GM12891 (cell line): ENCODE measurements at regions not wholly inside any gene's neighbourhood (a gene's known extent, or its start where the extent isn't known, plus 50 kb on each side); places are given as distances from the start of the nearest gene placed in this dataset.

ENCODE experiments used
- DNase-seq: peaks from one replicate; pipeline ENCODE4 v3.0.0; 2011; ENCODE audit warnings: low spot score; ENCODE audit not compliant: insufficient read length
- FAIRE-seq: peaks from 2 replicates; lab custom pipeline; 2011; peaks lifted over from hg19 to GRCh38; lab: Jason Lieb, UNC
- PAX5 ChIP-seq: IDR thresholded peaks from 2 replicates; pipeline ENCODE4 v1.6.1; 2011; ENCODE audit warnings: low read length, moderate library complexity, mild to moderate bottlenecking; ENCODE audit not compliant: insufficient read depth, severe bottlenecking
- POLR2A ChIP-seq: IDR thresholded peaks from 2 replicates; pipeline ENCODE4 v1.6.1; 2011; ENCODE audit warnings: low read depth, low read length, control low read depth
- POLR2AphosphoS5 ChIP-seq: IDR thresholded peaks from 2 replicates; pipeline ENCODE4 v1.6.1; 2011; ENCODE audit warnings: low read depth, low read length, control low read depth
- POU2F2 ChIP-seq: IDR thresholded peaks from 2 replicates; pipeline ENCODE4 v1.6.1; 2011; ENCODE audit warnings: low read depth, mild to moderate bottlenecking, control low read depth, low read length, moderate library complexity
- SPI1 ChIP-seq: IDR thresholded peaks from 2 replicates; pipeline ENCODE4 v1.6.1; 2011; ENCODE audit warnings: low read depth, low read length, control low read depth
- TAF1 ChIP-seq: IDR thresholded peaks from 2 replicates; pipeline ENCODE4 v1.6.1; 2011; ENCODE audit warnings: low read depth, low read length, control low read depth

- FAIRE-seq = no peak
- no peak for TF ChIP-seq PAX5
- TF ChIP-seq TAF1 = no peak
- TF ChIP-seq POLR2AphosphoS5 = no peak
- no peak for TF ChIP-seq POU2F2
- no peak for TF ChIP-seq SPI1
- TF ChIP-seq POLR2A = no peak
- DNase-seq = no peak
Observed at GRCh38 chr9:129497813-129498450, 123.0 kb downstream of the C9orf50 start.

- TF ChIP-seq POLR2AphosphoS5 = no peak
- no peak for TF ChIP-seq POLR2A
- TF ChIP-seq PAX5 = no peak
- no peak for TF ChIP-seq POU2F2
- no peak for TF ChIP-seq TAF1
- no peak for TF ChIP-seq SPI1
- DNase-seq = no peak
- no peak for FAIRE-seq
Observed at GRCh38 chr9:129497005-129497812, 123.7 kb downstream of the C9orf50 start.

GRCh38 chr9:129496473-129497004, 124.4 kb downstream of the C9orf50 start:
- FAIRE-seq (no peak), DNase-seq (no peak)
- TF ChIP-seq POLR2A = no peak
- TF ChIP-seq POU2F2 = no peak
- no peak for TF ChIP-seq POLR2AphosphoS5
- TF ChIP-seq SPI1 = no peak
- no peak for TF ChIP-seq TAF1
- no peak for TF ChIP-seq PAX5

GRCh38 chr9:129495620-129496472, 125.1 kb downstream of the C9orf50 start:
- FAIRE-seq = peak; percentile 70

GRCh38 chr9:129494113-129494789, 126.7 kb downstream of the C9orf50 start:
- DNase-seq (no peak), FAIRE-seq (no peak)
- TF ChIP-seq PAX5 = no peak
- TF ChIP-seq POLR2AphosphoS5 = no peak
- no peak for TF ChIP-seq SPI1
- no peak for TF ChIP-seq POLR2A
- TF ChIP-seq POU2F2 = no peak
- TF ChIP-seq TAF1 = no peak

More at GRCh38 chr9:129495620-129496472, 125.1 kb downstream of the C9orf50 start:
- peak; percentile 76 for DNase-seq
- no peak for TF ChIP-seq TAF1
- TF ChIP-seq SPI1 = peak; percentile 32; the same call in 1 of the 2 replicates

- DNase-seq (no peak), FAIRE-seq (no peak)
- no peak for TF ChIP-seq POLR2A
- no peak for TF ChIP-seq PAX5
- no peak for TF ChIP-seq SPI1
- TF ChIP-seq TAF1 = no peak
- no peak for TF ChIP-seq POU2F2
- no peak for TF ChIP-seq POLR2AphosphoS5
Observed at GRCh38 chr9:129493706-129494047, 127.2 kb downstream of the C9orf50 start.

- DNase-seq (no peak), FAIRE-seq (no peak)
Observed at GRCh38 chr9:129493002-129493705, 127.7 kb downstream of the C9orf50 start.

GRCh38 chr9:129491487-129491855, 129.4 kb downstream of the C9orf50 start:
- TF ChIP-seq POLR2AphosphoS5 (no peak), SPI1 (no peak), POLR2A (no peak), PAX5 (no peak), POU2F2 (no peak), TAF1 (no peak)
- no peak for FAIRE-seq
- DNase-seq = no peak

More at GRCh38 chr9:129493002-129493705, 127.7 kb downstream of the C9orf50 start:
- TF ChIP-seq PAX5 = no peak
- TF ChIP-seq SPI1 = no peak
- no peak for TF ChIP-seq POU2F2
- TF ChIP-seq POLR2A = no peak
- TF ChIP-seq TAF1 = no peak
- TF ChIP-seq POLR2AphosphoS5 = no peak
